H9 (cell line): ENCODE measurements at regions not wholly inside any gene's neighbourhood (a gene's known extent, or its start where the extent isn't known, plus 50 kb on each side); places are given as distances from the start of the nearest gene placed in this dataset.
"Not testable (repeated sequence)": the region's sequence is repeated elsewhere in the genome, so short reads cannot be mapped to it uniquely, and the experiment has no call there.

Experiments
- DNase-seq: peaks from one replicate; pipeline ENCODE4 v3.0.0-alpha.2; 2017
- H2AFZ ChIP-seq: one replicate; pipeline ENCODE4 v1.6.1; 2013; ENCODE audit warnings: mild to moderate bottlenecking, low read length, control low read depth, moderate library complexity
- H2AK5ac ChIP-seq: 2 replicates; pipeline ENCODE4 v1.6.1; 2013; ENCODE audit warnings: low read length, control low read depth, mixed read lengths; ENCODE audit not compliant: insufficient read length
- H2BK120ac ChIP-seq: one replicate; pipeline ENCODE4 v1.6.1; 2013; ENCODE audit warnings: low read depth, mild to moderate bottlenecking, low read length, control low read depth, inconsistent platforms; ENCODE audit not compliant: poor library complexity, severe bottlenecking
- H2BK12ac ChIP-seq: 2 replicates; pipeline ENCODE4 v1.6.1; 2013; ENCODE audit warnings: low read length, control low read depth, mixed read lengths, low read depth; ENCODE audit not compliant: insufficient read length
- H2BK15ac ChIP-seq: 2 replicates; pipeline ENCODE4 v1.6.1; 2013; ENCODE audit warnings: low read depth, low read length, control low read depth
- H2BK20ac ChIP-seq: one replicate; pipeline ENCODE4 v1.6.1; 2013; ENCODE audit warnings: low read depth, mild to moderate bottlenecking, low read length, control low read depth, inconsistent platforms; ENCODE audit not compliant: poor library complexity, severe bottlenecking
- H2BK5ac ChIP-seq: 2 replicates; pipeline ENCODE4 v1.6.1; 2013; ENCODE audit warnings: low read length, control low read depth, mixed read lengths; ENCODE audit not compliant: insufficient read length
- H3K14ac ChIP-seq: 2 replicates; pipeline ENCODE4 v1.6.1; 2013; ENCODE audit warnings: low read length, control low read depth; ENCODE audit not compliant: insufficient read depth
- H3K18ac ChIP-seq: 2 replicates; pipeline ENCODE4 v1.6.1; 2013; ENCODE audit warnings: low read depth, mild to moderate bottlenecking, mixed read lengths, low read length, control low read depth; ENCODE audit not compliant: insufficient read length
- H3K23ac ChIP-seq: 2 replicates; pipeline ENCODE4 v1.6.1; 2013; ENCODE audit warnings: low read length, control low read depth, mixed read lengths, low read depth; ENCODE audit not compliant: insufficient read length
- H3K23me2 ChIP-seq: 2 replicates; pipeline ENCODE4 v1.6.1; 2013; ENCODE audit warnings: low read depth, mild to moderate bottlenecking, mixed read lengths, low read length, control low read depth; ENCODE audit not compliant: insufficient read length, poor library complexity, severe bottlenecking
- H3K27ac ChIP-seq: 2 replicates; pipeline ENCODE4 v1.5.1; 2013; ENCODE audit warnings: low read length, control low read depth, mixed read lengths, low read depth; ENCODE audit not compliant: insufficient read length
- H3K27me3 ChIP-seq: 2 replicates; pipeline ENCODE4 v1.6.1; 2013; ENCODE audit warnings: low read length, control low read depth, inconsistent platforms; ENCODE audit not compliant: insufficient read depth
- H3K4ac ChIP-seq: 2 replicates; pipeline ENCODE4 v1.6.1; 2013; ENCODE audit warnings: low read depth, mild to moderate bottlenecking, control low read depth, inconsistent platforms, low read length, moderate library complexity
- H3K4me1 ChIP-seq: 2 replicates; pipeline ENCODE4 v1.6.1; 2013; ENCODE audit warnings: low read length, control low read depth, inconsistent platforms; ENCODE audit not compliant: insufficient read depth
- H3K4me2 ChIP-seq: 2 replicates; pipeline ENCODE4 v1.6.1; 2013; ENCODE audit warnings: low read length, control low read depth, mixed read lengths; ENCODE audit not compliant: insufficient read length, insufficient read depth
- H3K56ac ChIP-seq: 2 replicates; pipeline ENCODE4 v1.6.1; 2013; ENCODE audit warnings: low read depth, mild to moderate bottlenecking, mixed read lengths, low read length, control low read depth; ENCODE audit not compliant: insufficient read length
- H3K79me1 ChIP-seq: 2 replicates; pipeline ENCODE4 v1.6.1; 2013; ENCODE audit warnings: low read depth, mild to moderate bottlenecking, moderate library complexity, low read length, control low read depth, inconsistent platforms; ENCODE audit not compliant: insufficient read depth, poor library complexity, severe bottlenecking
- H3K79me2 ChIP-seq: 2 replicates; pipeline ENCODE4 v1.6.1; 2013; ENCODE audit warnings: low read length, control low read depth, inconsistent platforms; ENCODE audit not compliant: insufficient read depth
- H3K9ac ChIP-seq: 2 replicates; pipeline ENCODE4 v1.6.1; 2013; ENCODE audit warnings: low read length, control low read depth, mixed read lengths; ENCODE audit not compliant: insufficient read length; ENCODE audit errors: extremely low read depth
- H3K9me3 ChIP-seq: one replicate; pipeline ENCODE4 v1.6.1; 2013; ENCODE audit warnings: low read depth, low read length, inconsistent platforms; ENCODE audit not compliant: control insufficient read depth
- H3T11ph ChIP-seq: one replicate; pipeline ENCODE4 v1.6.1; 2013; ENCODE audit warnings: mild to moderate bottlenecking, low read length, control low read depth, inconsistent platforms
- H4K20me1 ChIP-seq: one replicate; pipeline ENCODE4 v1.6.1; 2013; ENCODE audit not compliant: control insufficient read depth, insufficient read length, insufficient read depth
- H4K5ac ChIP-seq: 2 replicates; pipeline ENCODE4 v1.6.1; 2013; ENCODE audit warnings: low read depth, mild to moderate bottlenecking, mixed read lengths, low read length, control low read depth; ENCODE audit not compliant: insufficient read length
- H4K8ac ChIP-seq: replicated peaks from 2 replicates; pipeline ENCODE4 v1.6.1; 2013; ENCODE audit warnings: low read length, control low read depth, mixed read lengths, low read depth; ENCODE audit not compliant: insufficient read length
- H4K91ac ChIP-seq: 2 replicates; pipeline ENCODE4 v1.6.1; 2013; ENCODE audit warnings: low read depth, mild to moderate bottlenecking, moderate library complexity, mixed read lengths, low read length, control low read depth; ENCODE audit not compliant: insufficient read length
- H3K27ac Mint-ChIP-seq, 3 experiments: 2 replicates in 2 of 3; 3 replicates in 1 of 3; pipeline ENCODE4 v1.8.0; 2020 to 2021; ENCODE audit warnings: mixed read lengths in 3 of 3, mild to moderate bottlenecking in 1 of 3, moderate library complexity in 1 of 3
- H3K27me3 Mint-ChIP-seq: 2 replicates; pipeline ENCODE4 v1.8.0; 2021; ENCODE audit warnings: low read depth, mild to moderate bottlenecking, moderate library complexity, mixed read lengths
- H3K36me3 Mint-ChIP-seq, 3 experiments: 2 replicates in 2 of 3; 3 replicates in 1 of 3; pipeline ENCODE4 v1.8.0; 2020 to 2021; ENCODE audit warnings: low read depth in 3 of 3, mixed read lengths in 3 of 3; ENCODE audit not compliant: insufficient read depth in 1 of 3
- H3K4me1 Mint-ChIP-seq, 2 experiments: 2 replicates each; pipeline ENCODE4 v1.8.0; 2020; ENCODE audit warnings: mixed read lengths in 2 of 2
- H3K4me3 Mint-ChIP-seq, 2 experiments: 2 replicates in 1 of 2; 3 replicates in 1 of 2; pipeline ENCODE4 v1.8.0; 2020 to 2021; ENCODE audit warnings: mild to moderate bottlenecking in 2 of 2, mixed read lengths in 2 of 2, moderate library complexity in 1 of 2
- H3K9me3 Mint-ChIP-seq, 2 experiments: 2 replicates in 1 of 2; 3 replicates in 1 of 2; pipeline ENCODE4 v1.8.0; 2020; ENCODE audit warnings: mild to moderate bottlenecking in 2 of 2, mixed read lengths in 2 of 2, moderate library complexity in 1 of 2
- WGBS: extraction: QIAGEN DNeasy Blood & Tissue Kit; methylation state at CpG from one replicate; pipeline ENCODE4 v1.1.7; 2013; ENCODE audit warnings: missing lambda C conversion rate, low lambda C conversion rate, mixed read lengths; ENCODE audit not compliant: insufficient read length; ENCODE audit errors: extremely low coverage; 5-methylcytosine and 5-hydroxymethylcytosine counted together

DNA sequence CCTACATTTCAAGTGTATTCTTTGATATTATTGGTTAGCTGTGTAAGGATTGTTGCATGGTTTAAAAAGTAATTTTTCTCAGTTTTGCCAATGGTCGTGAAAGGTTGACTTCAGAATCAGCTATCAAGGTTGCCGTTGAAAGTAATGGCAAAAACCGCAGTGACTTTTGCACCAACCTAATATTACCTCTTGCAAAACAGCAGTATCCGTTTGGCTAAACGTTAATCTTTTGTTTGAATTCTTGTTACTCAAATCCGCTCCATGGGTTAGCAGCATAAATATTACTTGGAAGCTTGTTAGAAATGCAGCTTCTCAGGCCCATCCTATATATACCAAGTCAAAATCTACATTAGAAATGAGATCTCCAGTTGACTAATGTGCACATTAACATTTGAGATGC, 141.6 kb upstream of the PRSS12 start:
- not testable (repeated sequence) for H3K27me3 Mint-ChIP-seq, H3K14ac ChIP-seq, H4K8ac ChIP-seq, H3K27me3 ChIP-seq, H3K27ac ChIP-seq, H2AK5ac ChIP-seq, H3K23me2 ChIP-seq, H2BK5ac ChIP-seq, H3K79me1 ChIP-seq, DNase-seq, H3K9me3 ChIP-seq, H3K4me3 Mint-ChIP-seq, H3K9me3 Mint-ChIP-seq, H4K20me1 ChIP-seq, H3K36me3 Mint-ChIP-seq, H3K79me2 ChIP-seq, H2AFZ ChIP-seq, H4K91ac ChIP-seq, H3T11ph ChIP-seq, H2BK20ac ChIP-seq, H3K4ac ChIP-seq, H3K4me1 Mint-ChIP-seq, H3K18ac ChIP-seq, H3K4me1 ChIP-seq, H2BK120ac ChIP-seq, H3K27ac Mint-ChIP-seq, H2BK12ac ChIP-seq, H3K9ac ChIP-seq, H2BK15ac ChIP-seq, H3K4me2 ChIP-seq, H3K23ac ChIP-seq, H4K5ac ChIP-seq, H3K56ac ChIP-seq
- WGBS: no CpG with 5 or more reads among the region's 6 CpGs

DNA sequence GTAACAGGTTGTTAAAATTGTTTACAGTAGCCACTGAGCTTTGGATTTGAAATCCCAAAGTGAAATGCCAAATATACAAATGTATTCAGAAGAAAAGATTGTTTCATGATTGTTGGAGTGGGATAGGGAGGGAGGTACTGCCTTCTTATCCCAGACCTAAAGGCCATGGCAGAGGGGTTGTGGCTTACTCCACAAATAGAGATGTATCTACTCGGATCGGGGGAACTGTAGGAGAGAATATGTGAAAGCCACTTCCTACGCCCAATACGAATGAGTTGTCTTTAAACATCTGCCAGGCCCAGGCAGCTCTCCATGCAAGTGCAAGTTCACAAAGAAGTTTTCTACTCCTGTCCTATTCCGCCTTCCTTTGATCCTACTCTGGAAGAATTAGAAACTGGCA, 150.2 kb upstream of the PRSS12 start:
- not testable (repeated sequence) for H3K23ac ChIP-seq, H3K27ac Mint-ChIP-seq, H3K4me2 ChIP-seq, H2BK5ac ChIP-seq, H4K5ac ChIP-seq, H3K4me1 ChIP-seq, H3K4ac ChIP-seq, H2BK15ac ChIP-seq, H4K20me1 ChIP-seq, H3K14ac ChIP-seq, H3K9me3 ChIP-seq, H4K8ac ChIP-seq, H3K9ac ChIP-seq, H3K27me3 ChIP-seq, H3K79me2 ChIP-seq, H2AK5ac ChIP-seq, H3K56ac ChIP-seq, H3K4me3 Mint-ChIP-seq, H3T11ph ChIP-seq, H3K27me3 Mint-ChIP-seq, H2AFZ ChIP-seq, H2BK120ac ChIP-seq, H3K18ac ChIP-seq, H3K23me2 ChIP-seq, H3K9me3 Mint-ChIP-seq, H3K36me3 Mint-ChIP-seq, H3K27ac ChIP-seq, H4K91ac ChIP-seq, H3K79me1 ChIP-seq, H2BK20ac ChIP-seq, H2BK12ac ChIP-seq
- peak; percentile 20 for DNase-seq
- H3K4me1 Mint-ChIP-seq: peaks cover 5 to 11% of the 10 kb centered on the region in 2 experiments; a peak in 3 of 4 replicates
- WGBS: no CpG with 5 or more reads among the region's 5 CpGs

DNA sequence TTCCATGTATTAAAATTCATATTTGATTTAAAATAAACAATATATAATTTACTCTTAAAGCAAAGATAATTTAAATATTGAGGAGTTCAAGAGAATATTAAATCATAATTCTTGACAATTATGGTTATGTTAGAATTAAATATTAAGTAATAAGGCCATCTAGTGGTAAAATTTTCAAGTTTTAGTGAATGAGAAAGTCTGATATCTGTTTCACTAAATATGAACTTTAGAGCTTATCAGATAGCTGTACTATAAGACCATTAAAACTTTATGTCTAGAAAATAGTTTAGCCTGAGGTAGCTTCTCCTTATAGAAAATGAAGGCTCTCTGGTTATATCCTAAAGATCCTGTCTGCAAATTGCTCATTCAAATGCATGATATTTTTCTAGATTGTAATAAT, 152.1 kb upstream of the PRSS12 start:
- DNase-seq, H4K20me1 ChIP-seq, H3K9me3 Mint-ChIP-seq, H3K9me3 ChIP-seq, H3K4me2 ChIP-seq, H3T11ph ChIP-seq, H4K8ac ChIP-seq, H2AK5ac ChIP-seq, H3K4me1 ChIP-seq, H2BK15ac ChIP-seq, H3K23ac ChIP-seq, H2BK120ac ChIP-seq, H3K79me1 ChIP-seq, H2BK12ac ChIP-seq, H3K4me3 Mint-ChIP-seq, H3K79me2 ChIP-seq, H2BK20ac ChIP-seq, H3K56ac ChIP-seq, H3K4ac ChIP-seq, H4K91ac ChIP-seq, H3K27ac Mint-ChIP-seq, H3K18ac ChIP-seq, H3K9ac ChIP-seq, H3K27me3 ChIP-seq, H3K14ac ChIP-seq, H4K5ac ChIP-seq, H3K36me3 Mint-ChIP-seq, H3K27me3 Mint-ChIP-seq, H3K23me2 ChIP-seq, H3K27ac ChIP-seq, H2BK5ac ChIP-seq, H2AFZ ChIP-seq: not testable (repeated sequence)
- H3K4me1 Mint-ChIP-seq: peaks cover 5 to 11% of the 10 kb centered on the region in 2 experiments; a peak in 3 of 4 replicates
